Bronchial epithelial cell (primary cell): ENCODE measurements at regions not wholly inside any gene's neighbourhood (a gene's known extent, or its start where the extent isn't known, plus 50 kb on each side); places are given as distances from the start of the nearest gene placed in this dataset.

ENCODE experiments used
- DNase-seq: peaks from one replicate; pipeline ENCODE4 v3.0.0-alpha.2; 2010; ENCODE audit warnings: low read depth
- FAIRE-seq: peaks from 2 replicates; lab custom pipeline; 2011; peaks lifted over from hg19 to GRCh38; lab: Jason Lieb, UNC
- H3K27me3 ChIP-seq: 2 replicates; pipeline ENCODE4 v1.5.1; 2011; ENCODE audit warnings: low read length; ENCODE audit not compliant: control insufficient read depth, insufficient read depth
- H3K36me3 ChIP-seq: 2 replicates; pipeline ENCODE4 v1.5.1; 2011; ENCODE audit warnings: low read length; ENCODE audit not compliant: control insufficient read depth, insufficient read depth
- H3K4me3 ChIP-seq: 2 replicates; pipeline ENCODE4 v1.5.1; 2011; ENCODE audit warnings: mild to moderate bottlenecking, low read depth, low read length, control low read depth
- CTCF ChIP-seq: IDR thresholded peaks from 2 replicates; pipeline ENCODE4 v1.5.1; 2011; ENCODE audit warnings: mild to moderate bottlenecking, moderate library complexity, low read length, control low read depth, inconsistent platforms; ENCODE audit not compliant: insufficient read depth, severe bottlenecking

DNA sequence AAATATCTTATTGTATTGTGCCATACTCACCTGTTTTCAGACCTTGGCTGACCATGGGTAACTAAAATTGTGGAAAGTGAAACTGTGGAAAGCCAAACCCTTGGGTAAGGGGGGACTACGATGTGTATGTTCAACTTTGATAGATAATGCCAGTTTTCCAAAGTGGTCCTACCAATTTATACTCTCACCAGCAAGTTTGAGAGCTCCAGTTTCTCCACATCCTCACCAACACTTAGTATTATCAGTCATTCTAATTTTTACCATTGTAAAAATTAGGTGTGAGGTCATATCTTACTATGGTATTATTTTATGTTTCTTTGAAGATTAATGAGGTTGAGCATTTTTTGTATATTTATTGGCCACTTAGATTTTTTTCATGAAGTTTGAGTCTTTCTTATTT lies 346.9 kb upstream of the PODXL start:
- TF ChIP-seq CTCF, result no peak
- Histone ChIP-seq H3K4me3 (no peak overlapping the region), H3K27me3 (peaks cover 4% of the 10 kb centered on the region), H3K36me3 (no peaks in the 10 kb centered on the region)
- no peak for FAIRE-seq
- no peak for DNase-seq

- FAIRE-seq (no peak), DNase-seq (no peak)
Observed at GRCh38 chr7:131900785-131901287, 344.4 kb upstream of the PODXL start.

DNA sequence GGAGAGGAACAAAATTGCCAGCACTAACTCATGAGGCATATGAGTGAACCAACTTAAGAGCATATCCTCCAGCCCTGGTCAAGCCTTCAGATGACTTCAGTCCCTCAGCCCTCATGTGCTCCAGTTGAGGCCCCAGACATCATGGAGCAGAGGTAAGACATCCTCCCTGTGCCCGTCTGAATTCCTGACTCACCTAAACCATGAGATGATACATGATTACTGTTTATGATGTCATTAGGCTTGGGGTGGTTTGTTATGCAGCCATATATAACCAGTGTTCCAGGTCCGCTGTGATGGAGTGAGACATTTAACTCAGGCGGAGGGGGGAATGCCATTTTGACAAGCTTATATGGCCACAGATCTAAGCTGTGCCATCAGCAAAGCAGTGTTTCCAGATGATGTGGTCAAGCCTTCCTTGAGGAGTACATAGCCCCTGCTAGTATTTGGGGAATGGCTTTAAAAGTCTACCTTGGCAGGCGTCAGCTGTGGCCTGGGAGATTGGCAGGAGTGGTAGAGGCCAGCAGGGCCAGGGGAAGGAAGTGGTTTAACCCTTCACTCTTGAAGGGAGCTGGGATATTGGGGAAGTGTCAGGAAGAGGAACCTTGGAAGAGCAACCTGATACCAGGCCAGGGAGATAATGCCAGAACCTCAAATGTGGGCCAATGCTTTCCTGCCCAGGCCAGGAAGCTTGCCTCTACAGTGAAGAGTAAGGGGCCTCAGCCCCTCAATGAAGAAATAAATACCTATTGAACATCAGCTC lies 343.0 kb upstream of the PODXL start:
- TF ChIP-seq CTCF, result no peak
- no peaks in the 10 kb centered on the region for H3K27me3 ChIP-seq
- no peak overlapping the region for H3K4me3 ChIP-seq
- no peaks in the 10 kb centered on the region for H3K36me3 ChIP-seq
- no peak for FAIRE-seq
- peak; percentile 35 for DNase-seq

More at GRCh38 chr7:131900785-131901287, 344.4 kb upstream of the PODXL start:
- TF ChIP-seq CTCF, result no peak
- Histone ChIP-seq H3K36me3 (no peaks in the 10 kb centered on the region), H3K27me3 (no peaks in the 10 kb centered on the region), H3K4me3 (no peak overlapping the region)

DNA sequence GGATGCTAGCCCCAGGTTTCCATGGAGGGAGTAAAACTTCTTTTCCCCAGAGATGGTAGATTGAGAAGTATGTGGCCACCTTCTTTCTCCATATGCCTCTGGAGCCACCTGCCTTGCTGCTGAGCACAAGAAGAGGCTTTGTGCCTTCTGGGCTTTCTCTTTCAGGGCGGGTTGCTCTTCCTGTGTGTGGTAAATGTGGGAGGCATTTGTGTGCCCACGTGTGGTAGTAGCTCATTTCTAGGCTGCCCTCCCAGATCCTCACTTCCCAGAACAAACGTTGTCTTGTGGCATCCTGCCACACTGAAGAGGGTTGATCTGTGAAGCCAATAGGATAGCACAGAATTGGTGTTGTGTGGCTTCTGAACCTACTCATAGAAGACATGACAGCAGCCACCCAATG lies 342.0 kb upstream of the PODXL start:
- peak; percentile 50 for FAIRE-seq
- H3K4me3 ChIP-seq, result no peak overlapping the region
- H3K27me3 ChIP-seq, result no peaks in the 10 kb centered on the region
- no peak for DNase-seq
- no peaks in the 10 kb centered on the region for H3K36me3 ChIP-seq
- TF ChIP-seq CTCF, result no peak

GRCh38 chr7:131897790-131898165 lies 341.4 kb upstream of the PODXL start:
- DNase-seq, result no peak
- Histone ChIP-seq H3K4me3 (no peak overlapping the region), H3K27me3 (no peaks in the 10 kb centered on the region), H3K36me3 (no peaks in the 10 kb centered on the region)
- FAIRE-seq, result no peak
- TF ChIP-seq CTCF, result no peak
